HCT116 (cell line): ENCODE measurements at regions not wholly inside any gene's neighbourhood (a gene's known extent, or its start where the extent isn't known, plus 50 kb on each side); places are given as distances from the start of the nearest gene placed in this dataset.

ENCODE experiments used
- ATAC-seq: fragments of 200-7000 bp; cut with Tn5 transposase; 2 replicates; pipeline ENCODE4 v1.9.1; 2020; ENCODE audit warnings: mild to moderate bottlenecking, moderate library complexity
- BruUV-seq: library from RNA; stranded (reverse); fragments of 400-500 nt; replicated peaks from 2 replicates; lab custom pipeline; 2021; lab: Mats Ljungman, UMichigan
- CTCF ChIA-PET: fragments of 300-600 bp; sonication (Branson Sonifier 250); formaldehyde crosslinking; loops from one replicate; lab custom pipeline; 2021; ENCODE audit warnings: antibody characterized with exemption; lab: Charles Lee
- POLR2A ChIA-PET: fragments of 300-600, 350-600 bp; sonication (Branson Sonifier 250); formaldehyde crosslinking; loops from one replicate; lab custom pipeline; 2021; ENCODE audit warnings: antibody characterized with exemption; lab: Charles Lee
- RAD21 ChIA-PET, 2 experiments: fragments of 300-600 bp; sonication (Branson Sonifier 250); formaldehyde crosslinking; loops; one replicate each; lab custom pipeline; 2023; ENCODE audit warnings: low total read pairs in 2 of 2; ENCODE audit not compliant: uncharacterized antibody in 2 of 2, unreplicated experiment in 2 of 2, low non-redundant PET in 1 of 2; lab: Charles Lee
- DNase-seq: peaks from one replicate; pipeline ENCODE4 v3.0.0-alpha.2; 2010; ENCODE audit warnings: low read depth, low spot score
- H2AFZ ChIP-seq: fragments of 200-600 bp; shearing (Covaris generic), sonication (generic); 2 replicates; pipeline ENCODE4 v1.6.1; 2017; ENCODE audit warnings: low read depth, mixed run types, mixed read lengths, antibody characterized with exemption, low read length; ENCODE audit not compliant: poor library complexity, severe bottlenecking
- H3K27ac ChIP-seq: 2 replicates; pipeline ENCODE4 v1.5.1; 2012; ENCODE audit warnings: low read depth, low read length
- H3K27me3 ChIP-seq: fragments of 200-600 bp; sonication (generic); 2 replicates; pipeline ENCODE4 v1.6.1; 2016; ENCODE audit warnings: mixed run types, low read length, mixed read lengths; ENCODE audit not compliant: insufficient read depth
- H3K36me3 ChIP-seq, 2 experiments: fragments of 200-500 bp in 1 of 2; fragments of 200-600 bp in 1 of 2; sonication (Bioruptor generic) in 1 of 2; sonication (generic) in 1 of 2; 2 replicates each; pipeline versions ENCODE4 v1.5.1 to v1.6.1; 2014 to 2016; ENCODE audit warnings: low read length in 2 of 2, inconsistent platforms in 1 of 2, mixed read lengths in 1 of 2, mixed run types in 1 of 2; ENCODE audit not compliant: insufficient read depth in 2 of 2, control insufficient read depth in 1 of 2
- H3K4me1 ChIP-seq, 2 experiments: fragments of 200-600 bp in 1 of 2; sonication (generic) in 1 of 2; 2 replicates each; pipeline versions ENCODE4 v1.5.1 to v1.6.1; 2012 to 2017; ENCODE audit warnings: low read length in 2 of 2, inconsistent platforms in 1 of 2, mild to moderate bottlenecking in 1 of 2, mixed read lengths in 1 of 2, mixed run types in 1 of 2, moderate library complexity in 1 of 2; ENCODE audit not compliant: insufficient read depth in 2 of 2, control insufficient read depth in 1 of 2
- H3K4me2 ChIP-seq: fragments of 200-600 bp; sonication (generic); 2 replicates; pipeline ENCODE4 v1.6.1; 2017; ENCODE audit warnings: mixed run types, low read length, mixed read lengths
- H3K4me3 ChIP-seq, 2 experiments: fragments of 200-600 bp in 1 of 2; sonication (generic) in 1 of 2; replicated peaks in 1 of 2; 2 replicates each; pipeline ENCODE4 v1.5.1; 2011 to 2016; ENCODE audit warnings: low read length in 2 of 2, control low read depth in 1 of 2, low read depth in 1 of 2, mild to moderate bottlenecking in 1 of 2, mixed read lengths in 1 of 2, mixed run types in 1 of 2
- H3K79me2 ChIP-seq: fragments of 200-600 bp; sonication (generic); 2 replicates; pipeline ENCODE4 v1.6.1; 2017; ENCODE audit warnings: mild to moderate bottlenecking, mixed run types, low read length, moderate library complexity, mixed read lengths; ENCODE audit not compliant: insufficient read depth
- H3K9ac ChIP-seq: fragments of 200-600 bp; sonication (generic); 2 replicates; pipeline ENCODE4 v1.6.1; 2016; ENCODE audit warnings: low read length, mixed read lengths
- H3K9me2 ChIP-seq: fragments of 200-600 bp; sonication (generic), shearing (Covaris generic); 2 replicates; pipeline ENCODE4 v1.6.1; 2017; ENCODE audit warnings: mixed run types, mild to moderate bottlenecking, moderate library complexity; ENCODE audit not compliant: insufficient read depth
- H3K9me3 ChIP-seq, 2 experiments: fragments of 200-500 bp in 1 of 2; fragments of 200-600 bp in 1 of 2; sonication (Bioruptor generic) in 1 of 2; sonication (generic) in 1 of 2; 2 replicates each; pipeline ENCODE4 v1.6.1; 2014 to 2017; ENCODE audit warnings: low read length in 2 of 2, mixed read lengths in 2 of 2, inconsistent platforms in 1 of 2, low read depth in 1 of 2, mild to moderate bottlenecking in 1 of 2, mixed run types in 1 of 2, moderate library complexity in 1 of 2; ENCODE audit not compliant: control insufficient read depth in 1 of 2, insufficient read depth in 1 of 2
- H4K20me1 ChIP-seq: fragments of 200-600 bp; sonication (generic), shearing (Covaris generic); 2 replicates; pipeline ENCODE4 v1.6.1; 2017; ENCODE audit warnings: mixed run types, mild to moderate bottlenecking, moderate library complexity; ENCODE audit not compliant: insufficient read depth
- CBX3 ChIP-seq: IDR thresholded peaks from 2 replicates; pipeline ENCODE4 v1.6.1; 2012; ENCODE audit warnings: low read depth
- EGR1 ChIP-seq: IDR thresholded peaks from 2 replicates; pipeline ENCODE4 v1.6.1; 2012; ENCODE audit warnings: low read depth
- EZH2 ChIP-seq: fragments of 200-600 bp; sonication (generic); IDR thresholded peaks from 2 replicates; pipeline ENCODE4 v1.6.1; 2017; ENCODE audit warnings: antibody characterized with exemption, mixed run types
- EZH2phosphoT487 ChIP-seq: fragments of 200-600 bp; IDR thresholded peaks from 2 replicates; pipeline ENCODE4 v1.6.1; 2018; ENCODE audit warnings: antibody characterized with exemption, borderline replicate concordance
- MAX ChIP-seq: IDR thresholded peaks from 2 replicates; pipeline ENCODE4 v1.6.1; 2012
- POLR2A ChIP-seq: IDR thresholded peaks from 2 replicates; pipeline ENCODE4 v1.7.0; 2011; ENCODE audit warnings: borderline replicate concordance; ENCODE audit not compliant: insufficient read depth, insufficient read length; ENCODE audit errors: extremely low read depth
- POLR2AphosphoS5 ChIP-seq: IDR thresholded peaks from 2 replicates; pipeline ENCODE4 v1.6.1; 2011; ENCODE audit warnings: mild to moderate bottlenecking, low read depth, low read length, moderate library complexity
- RAD21 ChIP-seq: IDR thresholded peaks from 2 replicates; pipeline ENCODE4 v1.6.1; 2012; ENCODE audit warnings: low read depth, mild to moderate bottlenecking
- REST ChIP-seq: IDR thresholded peaks from 2 replicates; pipeline ENCODE4 v1.6.1; 2012; ENCODE audit warnings: low read depth
- SIN3A ChIP-seq: IDR thresholded peaks from 2 replicates; pipeline ENCODE4 v1.6.1; 2012; ENCODE audit warnings: low read depth
- SP1 ChIP-seq: IDR thresholded peaks from 2 replicates; pipeline ENCODE4 v1.6.1; 2012; ENCODE audit warnings: low read depth
- SRF ChIP-seq: IDR thresholded peaks from 2 replicates; pipeline ENCODE4 v1.6.1; 2012; ENCODE audit warnings: low read depth
- YY1 ChIP-seq: IDR thresholded peaks from 2 replicates; pipeline ENCODE4 v1.6.1; 2011; ENCODE audit warnings: low read length, low read depth, moderate library complexity, mild to moderate bottlenecking; ENCODE audit not compliant: insufficient replicate concordance; ENCODE audit errors: extremely low read depth
- ZFX ChIP-seq: fragments of 450-650 bp; IDR thresholded peaks from 2 replicates; pipeline ENCODE4 v1.6.1; 2017
- ZNF274 ChIP-seq: fragments of 200-500 bp; sonication (Bioruptor generic); IDR thresholded peaks from 2 replicates; pipeline ENCODE4 v1.6.1; 2014; ENCODE audit warnings: mild to moderate bottlenecking, low read depth, low read length, inconsistent platforms
- intact Hi-C: fragments of 100-400 bp; cut with micrococcal nuclease; formaldehyde crosslinking; loops from 2 replicates; pipeline ENCODE4 v1.10.0; 2022
- TF ChIP-seq, protein P1 (sequence below): IDR thresholded peaks from 2 replicates; pipeline ENCODE4 v1.6.1; 2012

DNA sequence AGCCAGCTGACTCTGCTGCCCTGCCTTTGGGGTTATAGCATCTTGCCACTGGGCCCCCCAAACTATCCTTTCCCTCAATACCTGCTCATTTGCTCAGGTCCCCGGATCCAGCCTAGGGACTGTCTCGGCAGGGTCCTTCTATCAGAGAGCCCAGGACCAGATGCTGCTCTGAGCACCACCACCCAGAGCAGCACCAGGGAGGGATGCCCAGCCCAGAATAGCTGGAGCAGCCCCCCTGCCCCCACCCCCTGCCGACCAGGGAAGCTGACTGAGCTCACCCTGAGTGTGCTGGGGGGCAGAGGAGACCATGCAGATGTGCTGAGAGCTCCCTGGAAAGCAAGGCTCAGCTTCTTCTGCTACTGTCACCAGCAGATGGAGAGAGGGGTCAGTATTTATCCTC lies 103.6 kb upstream of the IGSF1 start:
- ATAC-seq (no peak), DNase-seq (no peak)
- intact Hi-C loops: no loop called here
- Histone ChIP-seq H3K9ac (no peak overlapping the region), H3K27me3 (no peaks in the 10 kb centered on the region), H3K9me2 (no peaks in the 10 kb centered on the region), H4K20me1 (no peaks in the 10 kb centered on the region), H3K4me1 (peaks cover 0 to 9% of the 10 kb centered on the region in 2 experiments; a peak in 1 of 4 replicates), H3K36me3 (no peaks in the 10 kb centered on the region), H3K79me2 (no peaks in the 10 kb centered on the region), H3K9me3 (no peaks in the 10 kb centered on the region)
- ChIA-PET CTCF (no interaction called here), RAD21 (no interaction called here)
- TF ChIP-seq EZH2phosphoT487: no peak
- TF ChIP-seq, all 23 proteins: peak for 0
- no TSS peak for BruUV-seq
- no peak overlapping the region for H3K27ac ChIP-seq
- H3K4me3 ChIP-seq: no peak overlapping the region
- POLR2A ChIA-PET: no interaction called here
- no peak overlapping the region for H2AFZ ChIP-seq
- no peak overlapping the region for H3K4me2 ChIP-seq

DNA sequence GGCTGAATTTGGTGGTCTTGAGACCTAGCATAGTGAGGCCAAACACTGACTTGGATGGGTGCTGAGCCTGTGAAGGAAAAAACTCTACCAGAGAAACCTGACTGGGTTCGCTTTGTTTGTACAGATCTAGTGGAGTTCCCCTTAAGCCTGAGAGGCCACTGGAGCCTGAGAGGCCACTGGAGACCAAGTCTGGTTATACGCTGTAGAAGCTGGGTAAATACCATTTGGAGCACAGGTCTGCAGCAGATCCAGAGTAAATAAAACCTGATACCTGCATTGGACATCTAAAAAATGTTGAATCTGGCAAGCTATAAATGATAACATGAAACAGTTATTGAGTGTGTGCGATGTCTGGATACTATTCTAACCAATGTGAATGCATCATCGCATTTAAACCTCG lies 104.3 kb upstream of the IGSF1 start:
- no peak for DNase-seq
- Histone ChIP-seq H2AFZ (no peak overlapping the region), H3K4me3 (no peak overlapping the region)
- TF ChIP-seq POLR2AphosphoS5 (no peak), SIN3A (no peak), MAX (no peak), ZFX (no peak), SRF (no peak), EZH2 (no peak), SP1 (no peak), REST (no peak), EZH2phosphoT487 (no peak), ZNF274 (no peak), CBX3 (no peak), EGR1 (no peak), POLR2A (no peak), RAD21 (no peak), YY1 (no peak)
- TF ChIP-seq, protein P1, sequence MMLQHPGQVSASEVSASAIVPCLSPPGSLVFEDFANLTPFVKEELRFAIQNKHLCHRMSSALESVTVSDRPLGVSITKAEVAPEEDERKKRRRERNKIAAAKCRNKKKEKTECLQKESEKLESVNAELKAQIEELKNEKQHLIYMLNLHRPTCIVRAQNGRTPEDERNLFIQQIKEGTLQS: no peak
- TF ChIP-seq, all 23 proteins: peak for 0
- ChIA-PET CTCF (no interaction called here), RAD21 (no interaction called here), POLR2A (no interaction called here)
- no peaks in the 10 kb centered on the region for H3K79me2 ChIP-seq
- no TSS peak for BruUV-seq
- no peak for ATAC-seq
- no peaks in the 10 kb centered on the region for H3K9me2 ChIP-seq
- no peaks in the 10 kb centered on the region for H4K20me1 ChIP-seq
- H3K4me2 ChIP-seq: no peak overlapping the region
- peaks cover 0 to 9% of the 10 kb centered on the region in 2 experiments; a peak in 1 of 4 replicates for H3K4me1 ChIP-seq
- no peaks in the 10 kb centered on the region for H3K36me3 ChIP-seq
- H3K27me3 ChIP-seq: no peaks in the 10 kb centered on the region
- H3K9ac ChIP-seq: no peak overlapping the region
- no peaks in the 10 kb centered on the region for H3K9me3 ChIP-seq
- intact Hi-C loops: no loop called here
- no peak overlapping the region for H3K27ac ChIP-seq
